HepG2 (cell line): ENCODE measurements at regions not wholly inside any gene's neighbourhood (a gene's known extent, or its start where the extent isn't known, plus 50 kb on each side); places are given as distances from the start of the nearest gene placed in this dataset.

Experiments used
- ATAC-seq: fragments of 200-7000 bp; cut with Tn5 transposase; 3 replicates; pipeline ENCODE4 v1.9.1; 2020; ENCODE audit warnings: mild to moderate bottlenecking, moderate library complexity
- BruUV-seq: library from RNA; stranded (reverse); fragments of 400-500 nt; replicated peaks from 2 replicates; lab custom pipeline; 2021; lab: Mats Ljungman, UMichigan
- CTCF ChIA-PET: fragments of 300-600 bp; formaldehyde crosslinking; extraction: SDS; loops from one replicate; lab custom pipeline; 2021; ENCODE audit warnings: low total read pairs, inconsistent platforms, low intra/inter-chr PET ratio; lab: Yijun Ruan, JAX
- POLR2A ChIA-PET: fragments of 350-600 bp; sonication (Branson Sonifier 250); formaldehyde crosslinking; loops from one replicate; lab custom pipeline; 2020; ENCODE audit warnings: antibody characterized with exemption, inconsistent platforms; lab: Yijun Ruan, JAX
- DNase-seq: peaks from one replicate; pipeline ENCODE4 v3.0.0-alpha.2; 2015; ENCODE audit warnings: low spot score
- FAIRE-seq: peaks from 3 replicates; lab custom pipeline; 2011; peaks lifted over from hg19 to GRCh38; lab: Jason Lieb, UNC
- H2AFZ ChIP-seq: one replicate; pipeline ENCODE4 v1.6.1; 2011; ENCODE audit warnings: low read length, inconsistent platforms
- H3K27ac ChIP-seq: fragments of 300-600 bp; 3 replicates; pipeline ENCODE4 v1.8.0; 2011; ENCODE audit warnings: mixed run types, mild to moderate bottlenecking, mixed read lengths, low read length, inconsistent platforms; ENCODE audit not compliant: insufficient read depth; ENCODE audit errors: extremely low read length
- H3K27me3 ChIP-seq, 2 experiments: fragments of 200-600 bp in 1 of 2; 2 replicates in 1 of 2; 3 replicates in 1 of 2; pipeline versions ENCODE4 v1.6.0 to v1.8.0; 2011; ENCODE audit warnings: low read length in 2 of 2, mild to moderate bottlenecking in 2 of 2, moderate library complexity in 2 of 2, inconsistent platforms in 1 of 2; ENCODE audit not compliant: insufficient read depth in 2 of 2, control insufficient read depth in 1 of 2
- H3K36me3 ChIP-seq, 2 experiments: fragments of 200-600 bp in 1 of 2; replicated peaks in 1 of 2; 2 replicates in 1 of 2; 3 replicates in 1 of 2; pipeline versions ENCODE4 v1.5.1 to v1.8.0; 2011; ENCODE audit warnings: low read length in 2 of 2, inconsistent platforms in 1 of 2; ENCODE audit not compliant: insufficient read depth in 2 of 2, control insufficient read depth in 1 of 2
- H3K4me1 ChIP-seq: 2 replicates; pipeline ENCODE4 v1.5.1; 2012; ENCODE audit warnings: low read length, inconsistent platforms; ENCODE audit not compliant: insufficient read depth
- H3K4me2 ChIP-seq: 2 replicates; pipeline ENCODE4 v1.6.0; 2011; ENCODE audit warnings: low read depth, low read length, inconsistent platforms
- H3K4me3 ChIP-seq, 3 experiments: fragments of 200-600 bp in 1 of 3; sonication (generic), shearing (Covaris generic) in 1 of 3; replicated peaks in 1 of 3; 2 replicates each; pipeline ENCODE4 v1.5.1; 2011 to 2016; ENCODE audit warnings: low read length in 3 of 3, inconsistent platforms in 2 of 3, low read depth in 2 of 3, mild to moderate bottlenecking in 2 of 3, control low read depth in 1 of 3, mixed read lengths in 1 of 3; ENCODE audit not compliant: insufficient read depth in 1 of 3
- H3K79me2 ChIP-seq: one replicate; pipeline ENCODE4 v1.6.1; 2011; ENCODE audit warnings: low read length, inconsistent platforms; ENCODE audit not compliant: insufficient read depth
- H3K9ac ChIP-seq: 2 replicates; pipeline ENCODE4 v1.6.0; 2011; ENCODE audit warnings: mild to moderate bottlenecking, low read depth, low read length, inconsistent platforms; ENCODE audit not compliant: insufficient read depth
- H3K9me3 ChIP-seq: 2 replicates; pipeline ENCODE4 v1.5.1; 2012; ENCODE audit warnings: mild to moderate bottlenecking, low read length
- H4K20me1 ChIP-seq: 2 replicates; pipeline ENCODE4 v1.6.0; 2011; ENCODE audit warnings: inconsistent platforms, mild to moderate bottlenecking, low read length, moderate library complexity; ENCODE audit not compliant: insufficient read depth
- AGO1 ChIP-seq: fragments of 200-400 bp; formaldehyde crosslinking; IDR thresholded peaks from 2 replicates; pipeline ENCODE4 v1.6.1; 2017; ENCODE audit warnings: mild to moderate bottlenecking, low read depth, low read length, moderate library complexity; ENCODE audit not compliant: poor library complexity, severe bottlenecking
- CBX5 ChIP-seq: sonication (generic); formaldehyde crosslinking; IDR thresholded peaks from 2 replicates; pipeline ENCODE4 v1.4.0; 2020; ENCODE audit warnings: missing genetic modification reagents, borderline replicate concordance
- CSRNP1 ChIP-seq: sonication (generic); formaldehyde crosslinking; IDR thresholded peaks from 2 replicates; pipeline ENCODE4 v1.8.1; 2023; ENCODE audit warnings: mild to moderate bottlenecking, missing genetic modification reagents
- HNRNPK ChIP-seq: fragments of 200-400 bp; formaldehyde crosslinking; IDR thresholded peaks from 2 replicates; pipeline ENCODE4 v1.6.1; 2018; ENCODE audit warnings: low read length, low read depth, moderate library complexity, mild to moderate bottlenecking; ENCODE audit not compliant: poor library complexity, severe bottlenecking
- KDM5B ChIP-seq: sonication (generic); formaldehyde crosslinking; IDR thresholded peaks from 2 replicates; pipeline ENCODE4 v1.4.0; 2020; ENCODE audit warnings: missing genetic modification reagents, mild to moderate bottlenecking, borderline replicate concordance
- KLF12 ChIP-seq: sonication (generic); formaldehyde crosslinking; IDR thresholded peaks from 2 replicates; pipeline ENCODE4 v1.4.0; 2020; ENCODE audit warnings: missing genetic modification reagents, borderline replicate concordance
- KLF16 ChIP-seq, 2 experiments: sonication (generic) in 1 of 2; formaldehyde crosslinking in 1 of 2; IDR thresholded peaks; 2 replicates each; pipeline versions ENCODE4 v1.6.1 to v1.8.0; 2016 to 2023; ENCODE audit warnings: missing genetic modification reagents in 2 of 2, missing compliant biosample characterization in 1 of 2
- RAD51 ChIP-seq: fragments of 450-650 bp; IDR thresholded peaks from 2 replicates; pipeline ENCODE4 v1.6.1; 2016; ENCODE audit warnings: borderline replicate concordance
- REST ChIP-seq, 2 experiments: IDR thresholded peaks; 2 replicates each; pipeline ENCODE4 v1.6.1; 2011 to 2012; ENCODE audit warnings: low read length in 2 of 2, borderline replicate concordance in 1 of 2, low read depth in 1 of 2, mild to moderate bottlenecking in 1 of 2, moderate library complexity in 1 of 2
- SIX4 ChIP-seq: sonication (generic); formaldehyde crosslinking; IDR thresholded peaks from 2 replicates; pipeline ENCODE4 v1.4.0; 2020; ENCODE audit warnings: missing genetic modification reagents
- ZNF598 ChIP-seq: sonication (generic); formaldehyde crosslinking; IDR thresholded peaks from 2 replicates; pipeline ENCODE4 v1.5.1; 2020; ENCODE audit warnings: mild to moderate bottlenecking, missing genetic modification reagents, borderline replicate concordance
- ZNF609 ChIP-seq: sonication (generic); formaldehyde crosslinking; IDR thresholded peaks from 2 replicates; pipeline ENCODE4 v1.4.0; 2020; ENCODE audit warnings: mild to moderate bottlenecking, missing genetic modification reagents, borderline replicate concordance
- ZNF883 ChIP-seq: sonication (generic); formaldehyde crosslinking; IDR thresholded peaks from 2 replicates; pipeline ENCODE4 v1.5.1; 2020; ENCODE audit warnings: mild to moderate bottlenecking, missing genetic modification reagents; ENCODE audit errors: not compliant biosample characterization
- WGBS: methylation state at CpG from one replicate; pipeline ENCODE4 v1.1.6; 2017; ENCODE audit warnings: low lambda C conversion rate; 5-methylcytosine and 5-hydroxymethylcytosine counted together
- in situ Hi-C: cut with HindIII; loops from 2 replicates; pipeline ENCODE4 v1.10.0; 2017; ENCODE audit warnings: low pct_unique_long_range_greater_than_20kb; ENCODE audit not compliant: extremely low pct_ligation_motif_present
- intact Hi-C: fragments of 100-400 bp; cut with micrococcal nuclease; formaldehyde crosslinking; loops from one replicate; pipeline ENCODE4 v1.10.0; 2022; ENCODE audit not compliant: unreplicated experiment

- Histone ChIP-seq H3K27me3 (no peaks in the 10 kb centered on the region; a peak in 1 of 5 replicates), H4K20me1 (no peaks in the 10 kb centered on the region), H3K4me1 (no peaks in the 10 kb centered on the region), H3K9me3 (no peaks in the 10 kb centered on the region), H3K9ac (no peak overlapping the region), H2AFZ (no peak overlapping the region), H3K4me3 (no peak overlapping the region), H3K27ac (no peak overlapping the region), H3K79me2 (no peaks in the 10 kb centered on the region), H3K4me2 (no peak overlapping the region), H3K36me3 (no peaks in the 10 kb centered on the region)
- CTCF ChIA-PET = no interaction called here
- no peak for FAIRE-seq
- no TSS peak for BruUV-seq
- POLR2A ChIA-PET = no interaction called here
- in situ Hi-C loops = no loop called here
- no peak for DNase-seq
- no peak for ATAC-seq
- intact Hi-C loops = no loop called here
- WGBS = 0% methylated on average over 5 of the region's 5 CpGs
- no peak for TF ChIP-seq RAD51
- TF ChIP-seq KLF12 = no peak
- TF ChIP-seq AGO1 = no peak
- no peak for TF ChIP-seq KLF16 (CRISPR knock-in tag; IDR thresholded peaks at IDR 0.05)
- TF ChIP-seq CSRNP1 (CRISPR knock-in tag) = no peak
- TF ChIP-seq ZNF883 (CRISPR knock-in tag) = no peak
- TF ChIP-seq CBX5 (CRISPR knock-in tag) = no peak
- TF ChIP-seq HNRNPK = no peak
- no peak for TF ChIP-seq SIX4 (CRISPR knock-in tag)
- TF ChIP-seq REST (IDR thresholded peaks at IDR 0.05; ENCODE audit: borderline replicate concordance in 1 of 2, low read depth in 1 of 2, low read length in 2 of 2) = no peak
- TF ChIP-seq ZNF609 (CRISPR knock-in tag) = no peak
- TF ChIP-seq KDM5B (CRISPR knock-in tag) = no peak
- TF ChIP-seq ZNF598 = no peak
Observed at GRCh38 chr3:157857440-157857839, 248.8 kb downstream of the SHOX2 start.
